Fibroblast of pulmonary artery (primary cell): ENCODE measurements at regions not wholly inside any gene's neighbourhood (a gene's known extent, or its start where the extent isn't known, plus 50 kb on each side); places are given as distances from the start of the nearest gene placed in this dataset.
A peak's percentile ranks its signal among the peaks of the same experiment; 100 is the strongest.
"Not testable (repeated sequence)": the region's sequence is repeated elsewhere in the genome, so short reads cannot be mapped to it uniquely, and the experiment has no call there.

Source experiments
- DNase-seq: peaks from one replicate; pipeline ENCODE4 v3.0.0-alpha.2; 2010; ENCODE audit warnings: low read depth
- H3K4me3 ChIP-seq: replicated peaks from 2 replicates; pipeline ENCODE4 v1.5.1; 2011; ENCODE audit warnings: low read depth, mild to moderate bottlenecking, control low read depth, low read length, moderate library complexity
- TF ChIP-seq, protein P1 (sequence below): IDR thresholded peaks from 2 replicates; pipeline ENCODE4 v1.5.1; 2011; ENCODE audit warnings: mild to moderate bottlenecking, control low read depth, low read length, inconsistent platforms; ENCODE audit errors: missing control alignments

DNA sequence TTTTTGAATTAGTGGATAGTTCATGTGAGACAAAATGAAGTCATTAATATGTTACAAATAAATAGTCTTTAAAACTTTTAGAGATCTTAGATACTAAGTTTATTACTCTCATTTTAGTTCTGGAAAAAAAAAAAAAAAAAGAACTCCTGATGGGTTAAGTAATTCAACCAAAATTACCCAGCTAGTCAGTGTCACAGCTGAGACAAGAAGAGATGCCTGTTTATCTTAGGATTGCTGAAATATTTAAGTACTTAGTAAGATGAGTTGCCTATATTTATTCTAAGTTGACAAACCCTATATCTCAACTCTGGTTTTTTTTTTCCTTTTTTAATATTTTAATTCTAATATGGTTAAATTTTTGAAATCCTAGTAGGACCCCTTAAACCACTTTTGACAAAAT, 781.0 kb upstream of the LRRN3 start:
- H3K4me3 ChIP-seq = no peak overlapping the region
- TF ChIP-seq, protein P1, sequence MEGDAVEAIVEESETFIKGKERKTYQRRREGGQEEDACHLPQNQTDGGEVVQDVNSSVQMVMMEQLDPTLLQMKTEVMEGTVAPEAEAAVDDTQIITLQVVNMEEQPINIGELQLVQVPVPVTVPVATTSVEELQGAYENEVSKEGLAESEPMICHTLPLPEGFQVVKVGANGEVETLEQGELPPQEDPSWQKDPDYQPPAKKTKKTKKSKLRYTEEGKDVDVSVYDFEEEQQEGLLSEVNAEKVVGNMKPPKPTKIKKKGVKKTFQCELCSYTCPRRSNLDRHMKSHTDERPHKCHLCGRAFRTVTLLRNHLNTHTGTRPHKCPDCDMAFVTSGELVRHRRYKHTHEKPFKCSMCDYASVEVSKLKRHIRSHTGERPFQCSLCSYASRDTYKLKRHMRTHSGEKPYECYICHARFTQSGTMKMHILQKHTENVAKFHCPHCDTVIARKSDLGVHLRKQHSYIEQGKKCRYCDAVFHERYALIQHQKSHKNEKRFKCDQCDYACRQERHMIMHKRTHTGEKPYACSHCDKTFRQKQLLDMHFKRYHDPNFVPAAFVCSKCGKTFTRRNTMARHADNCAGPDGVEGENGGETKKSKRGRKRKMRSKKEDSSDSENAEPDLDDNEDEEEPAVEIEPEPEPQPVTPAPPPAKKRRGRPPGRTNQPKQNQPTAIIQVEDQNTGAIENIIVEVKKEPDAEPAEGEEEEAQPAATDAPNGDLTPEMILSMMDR = no peak
- DNase-seq = peak; percentile 3

DNA sequence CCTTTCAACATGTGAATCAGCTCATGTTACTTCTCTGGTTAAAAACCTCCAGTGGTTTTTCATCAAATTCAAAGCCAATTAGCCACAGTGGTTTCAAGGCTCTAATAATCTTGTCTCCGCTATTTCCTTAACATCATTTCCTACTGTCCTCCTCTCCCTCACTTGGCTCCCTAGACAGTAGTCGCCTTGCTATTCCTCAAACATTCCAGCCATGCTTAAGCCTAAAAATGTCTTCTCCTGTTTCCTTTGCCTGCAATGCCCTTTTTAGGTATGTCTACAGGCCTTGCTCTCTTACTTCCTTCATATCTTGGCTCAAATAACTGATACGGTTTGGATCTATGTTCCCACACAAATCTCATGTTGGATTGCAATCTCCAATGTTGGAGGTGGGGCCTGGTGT, 779.4 kb upstream of the LRRN3 start:
- DNase-seq = no peak
- TF ChIP-seq, protein P1 = no peak
- no peak overlapping the region for H3K4me3 ChIP-seq

GRCh38 chr7:110317541-110318265, 773.2 kb upstream of the LRRN3 start:
- peak; percentile 42 for DNase-seq
- TF ChIP-seq, protein P1 = no peak

GRCh38 chr7:110320285-110320684, 770.6 kb upstream of the LRRN3 start:
- not testable (repeated sequence) for DNase-seq, H3K4me3 ChIP-seq

More at GRCh38 chr7:110317541-110318265, 773.2 kb upstream of the LRRN3 start:
- no peak overlapping the region for H3K4me3 ChIP-seq

- DNase-seq = no peak
- H3K4me3 ChIP-seq = no peak overlapping the region
- TF ChIP-seq, protein P1 = no peak
Measured at GRCh38 chr7:110322796-110323195, 768.1 kb upstream of the LRRN3 start.

DNA sequence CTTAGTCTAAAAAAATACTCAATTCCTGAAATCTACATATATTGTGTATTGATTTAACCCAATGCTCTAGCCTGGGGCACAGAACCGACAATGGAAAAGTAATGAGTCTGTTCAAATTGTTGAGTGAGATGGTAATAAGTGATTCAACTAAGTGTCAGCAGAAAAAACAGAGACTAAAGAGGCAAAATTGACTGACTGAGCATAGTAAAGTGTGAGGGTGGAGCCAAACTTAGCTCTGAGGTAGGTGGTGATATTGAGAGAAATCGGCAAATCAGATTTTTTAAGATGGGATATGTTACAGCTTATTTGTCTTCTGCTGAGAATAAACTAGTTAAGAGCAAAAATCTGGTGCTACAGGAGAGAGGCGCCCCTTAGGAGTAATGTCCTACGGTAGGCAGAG, 764.0 kb upstream of the LRRN3 start:
- no peak for DNase-seq
- TF ChIP-seq, protein P1 = no peak

DNA sequence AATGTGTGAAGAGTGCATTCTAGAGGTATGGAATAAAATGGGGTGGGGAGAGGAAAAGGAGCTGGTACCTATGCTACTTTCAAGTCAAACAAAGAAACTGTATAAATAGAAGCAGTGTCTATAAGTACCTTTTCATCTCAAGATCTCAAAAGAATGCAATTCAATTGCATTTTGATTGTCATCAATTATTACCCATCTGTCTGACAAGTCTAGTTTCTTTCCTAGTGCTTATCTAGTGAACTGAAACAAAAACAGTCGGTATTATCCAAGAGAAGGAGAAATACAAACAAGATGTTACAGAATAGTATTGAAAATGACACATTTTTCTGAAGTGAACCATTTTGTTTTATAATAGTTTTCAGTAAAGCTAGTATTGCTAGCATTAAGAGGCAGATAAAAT, 754.5 kb upstream of the LRRN3 start:
- TF ChIP-seq, protein P1 = no peak
- no peak overlapping the region for H3K4me3 ChIP-seq
- DNase-seq = no peak

More for the DNA sequence above, 764.0 kb upstream of the LRRN3 start:
- no peak overlapping the region for H3K4me3 ChIP-seq
